ENCODE measurements at regions not wholly inside any gene's neighbourhood (a gene's known extent, or its start where the extent isn't known, plus 50 kb on each side); places are given as distances from the start of the nearest gene placed in this dataset.

- Mint-ChIP-seq H3K4me3 (ENCODE audit: unreplicated experiment) (no peak overlapping the region), H3K4me1 (ENCODE audit: insufficient read depth, unreplicated experiment) (no peaks in the 10 kb centered on the region), H3K27me3 (ENCODE audit: insufficient read depth, unreplicated experiment) (no peaks in the 10 kb centered on the region), H3K36me3 (ENCODE audit: insufficient read depth, unreplicated experiment) (no peaks in the 10 kb centered on the region), H3K9me3 (ENCODE audit: unreplicated experiment) (no peaks in the 10 kb centered on the region), H3K27ac (ENCODE audit: low read depth, unreplicated experiment) (no peak overlapping the region)
- no TSS peak for BruUV-seq (replicated peaks)
- ChIA-PET POLR2A (no interaction called here), CTCF (no interaction called here)
- no peak for DNase-seq (ENCODE audit: unreplicated experiment)
- intact Hi-C loops (cut with micrococcal nuclease) = no loop called here
- TF ChIP-seq, protein P1, sequence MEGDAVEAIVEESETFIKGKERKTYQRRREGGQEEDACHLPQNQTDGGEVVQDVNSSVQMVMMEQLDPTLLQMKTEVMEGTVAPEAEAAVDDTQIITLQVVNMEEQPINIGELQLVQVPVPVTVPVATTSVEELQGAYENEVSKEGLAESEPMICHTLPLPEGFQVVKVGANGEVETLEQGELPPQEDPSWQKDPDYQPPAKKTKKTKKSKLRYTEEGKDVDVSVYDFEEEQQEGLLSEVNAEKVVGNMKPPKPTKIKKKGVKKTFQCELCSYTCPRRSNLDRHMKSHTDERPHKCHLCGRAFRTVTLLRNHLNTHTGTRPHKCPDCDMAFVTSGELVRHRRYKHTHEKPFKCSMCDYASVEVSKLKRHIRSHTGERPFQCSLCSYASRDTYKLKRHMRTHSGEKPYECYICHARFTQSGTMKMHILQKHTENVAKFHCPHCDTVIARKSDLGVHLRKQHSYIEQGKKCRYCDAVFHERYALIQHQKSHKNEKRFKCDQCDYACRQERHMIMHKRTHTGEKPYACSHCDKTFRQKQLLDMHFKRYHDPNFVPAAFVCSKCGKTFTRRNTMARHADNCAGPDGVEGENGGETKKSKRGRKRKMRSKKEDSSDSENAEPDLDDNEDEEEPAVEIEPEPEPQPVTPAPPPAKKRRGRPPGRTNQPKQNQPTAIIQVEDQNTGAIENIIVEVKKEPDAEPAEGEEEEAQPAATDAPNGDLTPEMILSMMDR (IDR thresholded peaks at IDR 0.05; ENCODE audit: unreplicated experiment) = no peak
These were observed 302.5 kb downstream of the NUAK1 start for GRCh38 chr12:105836242-105836622.

- BruUV-seq (replicated peaks) = no TSS peak
- no peaks in the 10 kb centered on the region for H3K9me3 Mint-ChIP-seq (ENCODE audit: unreplicated experiment)
- no peak overlapping the region for H3K4me3 Mint-ChIP-seq (ENCODE audit: unreplicated experiment)
- POLR2A ChIA-PET = no interaction called here
- intact Hi-C loops (cut with micrococcal nuclease) = no loop called here
- H3K27me3 Mint-ChIP-seq (ENCODE audit: insufficient read depth, unreplicated experiment) = no peaks in the 10 kb centered on the region
- CTCF ChIA-PET = interaction anchor here (0.6 kb wide), 1 partner anchor 264 kb away, joined by 3 read pairs; no protein-coding TSS in a partner anchor
- no peaks in the 10 kb centered on the region for H3K36me3 Mint-ChIP-seq (ENCODE audit: insufficient read depth, unreplicated experiment)
- H3K4me1 Mint-ChIP-seq (ENCODE audit: insufficient read depth, unreplicated experiment) = no peaks in the 10 kb centered on the region
- no peak for DNase-seq (ENCODE audit: unreplicated experiment)
- TF ChIP-seq, protein P1 (IDR thresholded peaks at IDR 0.05; ENCODE audit: unreplicated experiment) = no peak
- H3K27ac Mint-ChIP-seq (ENCODE audit: low read depth, unreplicated experiment) = no peak overlapping the region
These were observed 299.1 kb downstream of the NUAK1 start for GRCh38 chr12:105839629-105840127.

DNA sequence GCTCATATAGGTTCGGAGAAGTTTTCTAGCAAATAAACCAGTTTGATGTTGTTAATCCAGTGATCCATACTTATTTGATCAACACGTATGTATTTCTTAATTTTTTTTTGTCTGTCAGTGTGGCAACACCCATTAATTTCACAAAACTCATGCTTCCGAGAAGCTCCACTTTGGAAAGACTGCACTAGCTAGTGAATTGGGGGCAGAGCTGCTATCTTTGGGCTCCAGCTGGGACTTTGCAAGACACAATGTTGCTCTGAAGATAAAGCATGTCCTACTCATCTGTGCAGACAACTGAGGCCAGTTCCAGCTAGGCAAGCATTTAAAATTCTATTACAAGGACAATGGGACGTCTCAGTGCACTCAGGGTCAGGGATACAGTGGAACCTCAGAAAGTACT, 298.4 kb downstream of the NUAK1 start:
- no peaks in the 10 kb centered on the region for H3K4me1 Mint-ChIP-seq (ENCODE audit: insufficient read depth, unreplicated experiment)
- H3K27me3 Mint-ChIP-seq (ENCODE audit: insufficient read depth, unreplicated experiment) = no peaks in the 10 kb centered on the region
- DNase-seq (ENCODE audit: unreplicated experiment) = no peak
- intact Hi-C loops (cut with micrococcal nuclease) = no loop called here
- BruUV-seq (replicated peaks) = no TSS peak
- no peaks in the 10 kb centered on the region for H3K36me3 Mint-ChIP-seq (ENCODE audit: insufficient read depth, unreplicated experiment)
- ChIA-PET CTCF (interaction anchor here (0.6 kb wide), 1 partner anchor 265 kb away, joined by 3 read pairs; no protein-coding TSS in a partner anchor), POLR2A (no interaction called here)
- no peaks in the 10 kb centered on the region for H3K9me3 Mint-ChIP-seq (ENCODE audit: unreplicated experiment)
- no peak overlapping the region for H3K4me3 Mint-ChIP-seq (ENCODE audit: unreplicated experiment)
- TF ChIP-seq, protein P1 (IDR thresholded peaks at IDR 0.05; ENCODE audit: unreplicated experiment) = no peak
- no peak overlapping the region for H3K27ac Mint-ChIP-seq (ENCODE audit: low read depth, unreplicated experiment)

DNA sequence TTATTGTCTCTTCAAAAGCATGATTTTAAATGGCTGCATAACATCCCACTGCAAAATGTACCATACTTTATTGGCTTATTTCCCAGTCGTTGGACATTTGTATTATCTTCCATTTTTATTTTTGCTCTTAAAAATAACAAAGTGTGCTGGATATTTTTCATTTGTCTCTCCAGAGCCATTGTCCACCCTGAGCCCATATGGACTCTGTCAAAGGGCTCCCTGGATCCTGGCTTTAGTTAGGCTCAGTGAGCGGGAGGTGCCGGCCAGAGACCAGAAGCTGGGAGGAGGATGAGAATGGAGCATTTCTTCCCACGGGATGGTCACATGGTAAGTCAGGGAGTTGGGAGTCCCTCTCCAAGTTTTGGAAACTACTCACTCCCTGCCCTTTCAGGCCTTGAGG, 296.9 kb downstream of the NUAK1 start:
- CTCF ChIA-PET = no interaction called here
- POLR2A ChIA-PET = interaction anchor here (0.6 kb wide), 1 partner anchor 8 kb away, joined by 3 read pairs; no protein-coding TSS in a partner anchor
- intact Hi-C loops (cut with micrococcal nuclease) = no loop called here
- no peak overlapping the region for H3K4me3 Mint-ChIP-seq (ENCODE audit: unreplicated experiment)
- no peaks in the 10 kb centered on the region for H3K4me1 Mint-ChIP-seq (ENCODE audit: insufficient read depth, unreplicated experiment)
- TF ChIP-seq, protein P1 (IDR thresholded peaks at IDR 0.05; ENCODE audit: unreplicated experiment) = no peak
- no peaks in the 10 kb centered on the region for H3K36me3 Mint-ChIP-seq (ENCODE audit: insufficient read depth, unreplicated experiment)
- BruUV-seq (replicated peaks) = no TSS peak
- no peak for DNase-seq (ENCODE audit: unreplicated experiment)
- H3K27me3 Mint-ChIP-seq (ENCODE audit: insufficient read depth, unreplicated experiment) = no peaks in the 10 kb centered on the region
- no peak overlapping the region for H3K27ac Mint-ChIP-seq (ENCODE audit: low read depth, unreplicated experiment)
- H3K9me3 Mint-ChIP-seq (ENCODE audit: unreplicated experiment) = no peaks in the 10 kb centered on the region

Measured in MCF 10A (cell line).